Heart right ventricle (tissue), 16 donors: ENCODE measurements at regions not wholly inside any gene's neighbourhood (a gene's known extent, or its start where the extent isn't known, plus 50 kb on each side); places are given as distances from the start of the nearest gene placed in this dataset.

ENCODE experiments used
- ATAC-seq, 8 donors: fragments of 200-7000 bp; cut with Tn5 transposase; one replicate each; pipeline ENCODE4 v1.9.1; 2020; ENCODE audit warnings: mild to moderate bottlenecking in 8 of 8, moderate library complexity in 8 of 8, moderate number of reproducible peaks in 1 of 8
- DNase-seq, 2 donors: peaks; one replicate each; pipeline ENCODE4 v3.0.0-alpha.2; 2020
- H3K27ac ChIP-seq, 10 donors: fragments of 200-600 bp; sonication (generic) in 2 of 10; one replicate each; pipeline versions ENCODE4 v1.5.0 to v1.8.0; 2020 to 2022; ENCODE audit warnings: mild to moderate bottlenecking in 3 of 10
- H3K27me3 ChIP-seq, 7 donors: fragments of 200-600 bp; one replicate each; pipeline ENCODE4 v1.8.0; 2021 to 2022; ENCODE audit warnings: mild to moderate bottlenecking in 2 of 7
- H3K36me3 ChIP-seq, 9 donors: fragments of 200-600 bp; sonication (generic) in 1 of 9; one replicate each; pipeline versions ENCODE4 v1.5.0 to v1.8.0; 2020 to 2022; ENCODE audit warnings: mild to moderate bottlenecking in 2 of 9
- H3K4me1 ChIP-seq, 9 donors: fragments of 200-600 bp; sonication (generic) in 1 of 9; one replicate each; pipeline versions ENCODE4 v1.5.0 to v1.8.0; 2020 to 2022; ENCODE audit warnings: mild to moderate bottlenecking in 4 of 9
- H3K4me3 ChIP-seq, 10 donors: fragments of 200-600 bp; sonication (generic) in 2 of 10; one replicate each; pipeline versions ENCODE4 v1.5.0 to v1.8.0; 2020 to 2022; ENCODE audit warnings: mild to moderate bottlenecking in 7 of 10, moderate library complexity in 2 of 10
- H3K9me3 ChIP-seq, 11 donors: fragments of 200-600 bp in 10 of 11; sonication (generic) in 2 of 11; one replicate each; pipeline versions ENCODE4 v1.5.0 to v1.8.0; 2013 to 2022; ENCODE audit warnings: mild to moderate bottlenecking in 2 of 11, control low read depth in 1 of 11, moderate library complexity in 1 of 11
- WGBS, 2 donors: extraction: QIAGEN DNeasy Blood & Tissue Kit; methylation state at CpG; one replicate each; pipeline ENCODE4 v1.1.7; 2013; ENCODE audit warnings: inconsistent platforms in 1 of 2; 5-methylcytosine and 5-hydroxymethylcytosine counted together
- intact Hi-C, 10 donors: fragments of 100-400 bp; cut with DNase I; formaldehyde crosslinking; loops; one replicate each; pipeline versions ENCODE4 v1.11.1 to v1.14.2; 2022
- TF ChIP-seq, protein P1 (sequence below), 9 donors: fragments of 200-600 bp; sonication (generic) in 2 of 9; IDR thresholded peaks; one replicate each; pipeline versions ENCODE4 v1.5.0 to v1.8.0; 2021 to 2022; ENCODE audit warnings: antibody characterized with exemption in 9 of 9, mild to moderate bottlenecking in 5 of 9, moderate library complexity in 1 of 9
- donor health status: Arrhythmogenic right ventricular cardiomyopathy.
- donor health status: ischemic (EF 13 %, LVEDD 7.1; RV severe dilation, severe dysfunction).
- donor health status: healthy with polysubstance abuse.
- donor health status: DM: no; HTN: yes; CAD: no.
- donor health status: DM: no; HTN: no; CAD: no.
- donor health status: ischemic (EF 25% LVEDD 6.9; RV normal size, moderate dysfunction).
- donor health status: ischemic (EF 25% LVEDD 5.7; RV mildly dilated, moderate dysfunction).
- donor health status: healthy.
- donor health status: DM: yes; HTN: yes; CAD: no.
- donor health status: Ischemic cardiomyopathy.
- donor health status: ischemic (EF 35%, LVEDD 5.7; RV mildly dilated, moderate dysfunction).
- donor health status: nonischemic (EF 11% LVEDD 7.7; RV severe dilation, severe dysfunction).
- donor health status: DM: yes; HTN: yes; CAD: no.
- donor health status: PGD.
- donor health status: ischemic (EF 29% LVEDD 5.4; RV normal size, mild dysfunction).
- donor health status: nonischemic (EF 23%, LVEDD 6.1; RV moderate dilation, normal function).

DNA sequence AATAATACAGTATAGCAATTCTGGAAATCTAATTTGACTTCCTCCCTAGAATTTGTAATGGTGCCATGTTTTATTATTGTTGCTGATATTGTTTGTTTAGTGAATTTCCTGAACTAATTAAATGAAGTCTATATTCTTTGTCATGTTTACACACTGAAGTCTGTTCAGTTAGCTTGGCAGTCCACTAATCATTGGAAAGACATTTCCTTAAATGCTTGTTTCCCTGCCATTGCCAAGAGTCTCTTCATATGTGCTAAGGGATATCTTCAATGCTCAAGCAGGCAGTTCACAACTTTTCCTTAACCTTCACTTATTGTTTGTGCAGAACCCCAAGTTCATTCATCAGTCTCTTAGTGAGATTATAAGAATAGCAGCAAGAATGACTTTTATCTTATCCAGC is 755.3 kb downstream of the INHBA start:
- TF ChIP-seq, protein P1, sequence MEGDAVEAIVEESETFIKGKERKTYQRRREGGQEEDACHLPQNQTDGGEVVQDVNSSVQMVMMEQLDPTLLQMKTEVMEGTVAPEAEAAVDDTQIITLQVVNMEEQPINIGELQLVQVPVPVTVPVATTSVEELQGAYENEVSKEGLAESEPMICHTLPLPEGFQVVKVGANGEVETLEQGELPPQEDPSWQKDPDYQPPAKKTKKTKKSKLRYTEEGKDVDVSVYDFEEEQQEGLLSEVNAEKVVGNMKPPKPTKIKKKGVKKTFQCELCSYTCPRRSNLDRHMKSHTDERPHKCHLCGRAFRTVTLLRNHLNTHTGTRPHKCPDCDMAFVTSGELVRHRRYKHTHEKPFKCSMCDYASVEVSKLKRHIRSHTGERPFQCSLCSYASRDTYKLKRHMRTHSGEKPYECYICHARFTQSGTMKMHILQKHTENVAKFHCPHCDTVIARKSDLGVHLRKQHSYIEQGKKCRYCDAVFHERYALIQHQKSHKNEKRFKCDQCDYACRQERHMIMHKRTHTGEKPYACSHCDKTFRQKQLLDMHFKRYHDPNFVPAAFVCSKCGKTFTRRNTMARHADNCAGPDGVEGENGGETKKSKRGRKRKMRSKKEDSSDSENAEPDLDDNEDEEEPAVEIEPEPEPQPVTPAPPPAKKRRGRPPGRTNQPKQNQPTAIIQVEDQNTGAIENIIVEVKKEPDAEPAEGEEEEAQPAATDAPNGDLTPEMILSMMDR (IDR thresholded peaks at IDR 0.05), result no peak
- no peak for ATAC-seq
- Histone ChIP-seq H3K9me3 (peaks cover 0 to 60% (median 16%) of the 10 kb centered on the region in 11 donors), H3K27ac (no peak overlapping the region), H3K4me1 (no peaks in the 10 kb centered on the region), H3K4me3 (no peak overlapping the region), H3K36me3 (no peaks in the 10 kb centered on the region), H3K27me3 (no peaks in the 10 kb centered on the region)
- intact Hi-C loops, result no loop called here
- DNase-seq, result no peak

DNA sequence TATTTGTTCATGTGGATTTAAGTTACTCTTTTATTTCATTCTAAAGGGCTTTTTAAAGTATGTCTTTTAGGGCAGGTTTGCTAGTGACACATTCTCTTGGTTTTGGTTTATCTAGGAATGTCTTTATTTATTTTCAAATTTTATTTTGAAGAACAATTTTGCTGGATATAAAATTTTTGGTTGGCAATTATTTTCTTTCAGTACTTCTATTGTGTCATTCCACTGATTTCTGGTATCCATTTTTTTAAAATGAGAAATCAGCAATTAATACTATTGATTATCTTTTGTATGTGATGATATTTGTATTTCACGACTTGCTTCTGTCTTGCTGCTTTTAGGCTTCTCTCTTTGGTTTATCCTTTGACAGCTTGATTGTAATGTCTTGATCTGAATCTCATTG is 756.3 kb downstream of the INHBA start:
- Histone ChIP-seq H3K27me3 (no peaks in the 10 kb centered on the region), H3K9me3 (peaks cover 0 to 59% (median 16%) of the 10 kb centered on the region in 11 donors), H3K4me1 (no peaks in the 10 kb centered on the region), H3K27ac (no peak overlapping the region), H3K4me3 (no peak overlapping the region), H3K36me3 (no peaks in the 10 kb centered on the region)
- TF ChIP-seq, protein P1 (IDR thresholded peaks at IDR 0.05), result no peak
- no peak for DNase-seq
- ATAC-seq, result no peak
- WGBS, 2 donors, result 87 to 95% methylated on average over 1 of the region's 1 CpG
- intact Hi-C loops, result no loop called here

DNA sequence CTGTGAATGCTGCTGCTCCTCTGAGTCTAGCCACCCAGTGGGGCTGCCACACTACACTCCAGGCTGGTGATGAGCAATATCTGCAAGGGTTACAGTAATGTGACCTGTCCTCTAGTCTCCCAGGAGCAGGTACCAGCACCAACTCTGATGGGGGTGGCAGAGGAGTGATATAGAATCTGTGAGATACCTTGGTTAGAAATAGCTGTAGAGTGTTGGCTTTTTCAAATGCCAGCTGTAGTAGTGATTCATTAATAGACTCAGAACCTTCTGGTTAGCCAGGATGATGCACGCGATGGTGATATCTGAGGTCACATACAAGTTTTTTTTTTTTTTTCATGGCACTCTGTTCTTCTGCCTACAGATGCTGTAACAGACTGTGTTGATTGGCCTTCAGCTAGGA is 757.1 kb downstream of the INHBA start:
- Histone ChIP-seq H3K27ac (no peak overlapping the region), H3K9me3 (peaks cover 0 to 58% (median 16%) of the 10 kb centered on the region in 11 donors), H3K4me1 (no peaks in the 10 kb centered on the region), H3K27me3 (no peaks in the 10 kb centered on the region), H3K4me3 (no peak overlapping the region), H3K36me3 (no peaks in the 10 kb centered on the region)
- no peak for DNase-seq
- no peak for ATAC-seq
- TF ChIP-seq, protein P1 (IDR thresholded peaks at IDR 0.05), result no peak
- intact Hi-C loops, result no loop called here
- 91 to 93% methylated on average over 2 of the region's 2 CpGs for WGBS, 2 donors

DNA sequence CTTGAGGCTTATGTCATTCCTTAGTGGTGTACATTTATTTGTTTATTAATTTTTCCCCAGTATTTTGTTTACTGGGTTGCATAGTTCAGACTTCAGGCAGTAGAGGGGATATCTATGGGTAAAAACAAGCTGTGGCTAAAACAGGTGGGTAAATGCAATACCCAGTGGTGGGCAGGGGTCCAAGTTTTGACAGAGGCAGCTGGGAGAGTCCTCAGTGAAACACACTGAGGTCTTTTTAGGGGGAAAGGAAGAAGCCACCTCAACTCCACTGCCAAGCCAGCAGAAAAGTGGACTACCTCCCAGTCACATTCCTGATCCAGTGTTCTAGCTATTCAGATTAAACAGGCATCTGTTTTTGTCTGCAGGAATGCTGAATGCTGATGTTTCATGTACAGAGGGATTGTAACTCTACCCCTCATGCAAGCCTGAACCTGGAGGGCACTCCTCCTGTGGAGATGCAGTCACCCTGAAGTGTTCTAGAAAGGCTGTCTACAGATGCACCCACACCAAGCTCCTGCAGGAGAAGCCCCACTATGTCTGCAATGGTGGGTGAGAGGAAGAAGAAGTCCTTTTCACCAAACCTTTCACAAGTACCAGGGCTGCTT is 757.8 kb downstream of the INHBA start:
- Histone ChIP-seq H3K4me3 (no peak overlapping the region), H3K36me3 (no peaks in the 10 kb centered on the region), H3K9me3 (peaks cover 0 to 58% (median 16%) of the 10 kb centered on the region in 11 donors), H3K4me1 (no peaks in the 10 kb centered on the region), H3K27ac (no peak overlapping the region), H3K27me3 (no peaks in the 10 kb centered on the region)
- ATAC-seq (no peak), DNase-seq (no peak)
- intact Hi-C loops, result no loop called here
- TF ChIP-seq, protein P1 (IDR thresholded peaks at IDR 0.05), result no peak
